ENCODE measurements at regions not wholly inside any gene's neighbourhood (a gene's known extent, or its start where the extent isn't known, plus 50 kb on each side); places are given as distances from the start of the nearest gene placed in this dataset.
"Not testable (repeated sequence)": the region's sequence is repeated elsewhere in the genome, so short reads cannot be mapped to it uniquely, and the experiment has no call there.

GRCh38 chr5:136501133-136501532 is 135.8 kb upstream of the TRPC7 start:
- DNase-seq (ENCODE audit: low spot score) (no peak), ATAC-seq (no peak)

- no peak for ATAC-seq
- no peak for DNase-seq (ENCODE audit: low spot score)
Observed at GRCh38 chr5:136492587-136492986, 127.2 kb upstream of the TRPC7 start.

GRCh38 chr5:136491806-136492205 is 126.5 kb upstream of the TRPC7 start:
- DNase-seq (ENCODE audit: low spot score) (no peak), ATAC-seq (no peak)

- no peak for DNase-seq (ENCODE audit: low spot score)
- no peak for ATAC-seq
Observed at GRCh38 chr5:136484808-136485325, 119.5 kb upstream of the TRPC7 start.

GRCh38 chr5:136482206-136482605 is 116.9 kb upstream of the TRPC7 start:
- DNase-seq (ENCODE audit: low spot score): no peak

GRCh38 chr5:136474466-136474865 is 109.1 kb upstream of the TRPC7 start:
- no peak for DNase-seq (ENCODE audit: low spot score)
- no peak for ATAC-seq

More at GRCh38 chr5:136482206-136482605, 116.9 kb upstream of the TRPC7 start:
- ATAC-seq: no peak

- DNase-seq (ENCODE audit: low spot score) (no peak), ATAC-seq (no peak)
Observed at GRCh38 chr5:136467632-136468031, 102.3 kb upstream of the TRPC7 start.

GRCh38 chr5:136466041-136466415 is 100.7 kb upstream of the TRPC7 start:
- DNase-seq (ENCODE audit: low spot score) (no peak), ATAC-seq (no peak)

- no peak for DNase-seq (ENCODE audit: low spot score)
Observed at GRCh38 chr5:136458481-136458880, 93.1 kb upstream of the TRPC7 start.

GRCh38 chr5:136457390-136458013 is 92.2 kb upstream of the TRPC7 start:
- DNase-seq (ENCODE audit: low spot score) (peak; percentile 77), ATAC-seq (peak; percentile 82)

More at GRCh38 chr5:136458481-136458880, 93.1 kb upstream of the TRPC7 start:
- no peak for ATAC-seq

GRCh38 chr5:136455409-136455808 is 90.1 kb upstream of the TRPC7 start:
- no peak for DNase-seq (ENCODE audit: low spot score)

GRCh38 chr5:136453986-136454758 is 88.8 kb upstream of the TRPC7 start:
- ATAC-seq: no peak
- no peak for DNase-seq (ENCODE audit: low spot score)

More at GRCh38 chr5:136455409-136455808, 90.1 kb upstream of the TRPC7 start:
- ATAC-seq: no peak

GRCh38 chr5:136453199-136453598 is 87.9 kb upstream of the TRPC7 start:
- DNase-seq (ENCODE audit: low spot score): no peak
- ATAC-seq: no peak

GRCh38 chr5:136447576-136447975 is 82.2 kb upstream of the TRPC7 start:
- not testable (repeated sequence) for ATAC-seq; DNase-seq (ENCODE audit: low spot score)

GRCh38 chr5:136446565-136446964 is 81.2 kb upstream of the TRPC7 start:
- DNase-seq (ENCODE audit: low spot score) (no peak), ATAC-seq (no peak)

- not testable (repeated sequence) for ATAC-seq; DNase-seq (ENCODE audit: low spot score)
Observed at GRCh38 chr5:136444099-136444498, 78.8 kb upstream of the TRPC7 start.

- DNase-seq (ENCODE audit: low spot score) (no peak), ATAC-seq (no peak)
Observed at GRCh38 chr5:136439367-136439766, 74.0 kb upstream of the TRPC7 start.

GRCh38 chr5:136435946-136436543 is 70.7 kb upstream of the TRPC7 start:
- ATAC-seq (no peak), DNase-seq (ENCODE audit: low spot score) (no peak)

GRCh38 chr5:136434795-136435194 is 69.5 kb upstream of the TRPC7 start:
- no peak for DNase-seq (ENCODE audit: low spot score)
- no peak for ATAC-seq

GRCh38 chr5:136432705-136433104 is 67.4 kb upstream of the TRPC7 start:
- ATAC-seq (no peak), DNase-seq (ENCODE audit: low spot score) (no peak)

GRCh38 chr5:136430081-136430480 is 64.7 kb upstream of the TRPC7 start:
- ATAC-seq: no peak
- DNase-seq (ENCODE audit: low spot score): no peak

- no peak for ATAC-seq
- no peak for DNase-seq (ENCODE audit: low spot score)
Observed at GRCh38 chr5:136427426-136427825, 62.1 kb upstream of the TRPC7 start.

Data from left lobe of liver (tissue), 2 donors.